ENCODE measurements at regions not wholly inside any gene's neighbourhood (a gene's known extent, or its start where the extent isn't known, plus 50 kb on each side); places are given as distances from the start of the nearest gene placed in this dataset.

DNA sequence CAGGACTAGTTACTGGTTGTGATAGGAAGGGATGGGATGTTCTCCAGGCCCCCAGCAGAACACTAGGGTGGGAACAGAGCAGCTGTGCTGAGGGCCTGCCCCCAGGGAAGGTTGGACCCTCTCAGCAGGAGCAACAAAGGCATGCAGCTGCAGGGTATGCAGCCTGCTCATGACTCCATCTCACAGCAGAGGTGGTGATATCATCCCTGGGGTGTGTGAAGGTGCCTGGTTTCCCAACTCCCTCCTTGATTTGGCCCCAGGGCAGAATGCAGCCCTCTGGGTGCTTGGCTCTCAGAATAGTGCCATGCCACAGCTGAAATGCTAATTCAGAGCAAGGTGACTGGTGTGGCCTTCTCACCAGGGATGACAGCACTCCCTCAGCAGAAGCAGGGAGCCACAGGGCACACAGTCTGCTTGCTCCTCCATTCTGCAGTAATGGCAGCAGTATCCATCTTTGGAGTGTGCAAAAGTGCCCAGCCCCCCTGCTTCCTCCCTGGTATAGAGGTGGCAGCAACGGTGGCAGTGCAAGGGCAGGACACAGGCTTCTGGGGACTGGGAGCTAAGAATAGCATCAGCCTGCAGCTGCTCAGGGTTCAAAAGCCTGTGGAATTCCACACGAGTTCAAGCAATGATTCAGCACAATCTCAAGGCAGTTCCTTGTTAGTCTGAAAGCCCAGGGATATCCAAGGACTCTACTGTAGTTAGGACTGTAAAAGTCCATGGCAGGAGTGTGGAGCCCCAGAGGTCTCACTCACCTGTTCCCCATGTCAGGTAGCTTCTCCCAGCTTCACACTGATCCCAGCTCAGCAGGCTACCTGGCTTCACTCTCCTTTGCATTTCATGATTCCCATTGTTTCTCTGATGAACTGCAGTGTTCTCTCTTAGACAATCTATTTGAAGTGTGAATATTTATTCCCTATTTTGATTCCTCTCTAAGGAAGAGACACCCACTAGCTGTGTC, 298.1 kb upstream of the FOXG1 start:
- no peaks in the 10 kb centered on the region for H3K4me1 ChIP-seq (ENCODE audit: control insufficient read depth, insufficient read depth, low read length)
- DNase-seq (ENCODE audit: low read depth in 4 of 6, low spot score in 6 of 6) = no peak
- WGBS (ENCODE audit: insufficient coverage) = 67% methylated on average over 1 of the region's 2 CpGs
- H3K4me3 ChIP-seq (ENCODE audit: low read depth, low read length) = no peak overlapping the region
- no peaks in the 10 kb centered on the region for H3K27me3 ChIP-seq (ENCODE audit: control insufficient read depth, insufficient read depth, low read length)
- H3K27ac ChIP-seq (ENCODE audit: low read depth, low read length) = no peak overlapping the region
- no peaks in the 10 kb centered on the region for H3K36me3 ChIP-seq (ENCODE audit: control insufficient read depth, insufficient read depth, low read length)
- peaks cover 7% of the 10 kb centered on the region for H3K9me3 ChIP-seq (ENCODE audit: control insufficient read depth, insufficient read depth, low read length)

DNA sequence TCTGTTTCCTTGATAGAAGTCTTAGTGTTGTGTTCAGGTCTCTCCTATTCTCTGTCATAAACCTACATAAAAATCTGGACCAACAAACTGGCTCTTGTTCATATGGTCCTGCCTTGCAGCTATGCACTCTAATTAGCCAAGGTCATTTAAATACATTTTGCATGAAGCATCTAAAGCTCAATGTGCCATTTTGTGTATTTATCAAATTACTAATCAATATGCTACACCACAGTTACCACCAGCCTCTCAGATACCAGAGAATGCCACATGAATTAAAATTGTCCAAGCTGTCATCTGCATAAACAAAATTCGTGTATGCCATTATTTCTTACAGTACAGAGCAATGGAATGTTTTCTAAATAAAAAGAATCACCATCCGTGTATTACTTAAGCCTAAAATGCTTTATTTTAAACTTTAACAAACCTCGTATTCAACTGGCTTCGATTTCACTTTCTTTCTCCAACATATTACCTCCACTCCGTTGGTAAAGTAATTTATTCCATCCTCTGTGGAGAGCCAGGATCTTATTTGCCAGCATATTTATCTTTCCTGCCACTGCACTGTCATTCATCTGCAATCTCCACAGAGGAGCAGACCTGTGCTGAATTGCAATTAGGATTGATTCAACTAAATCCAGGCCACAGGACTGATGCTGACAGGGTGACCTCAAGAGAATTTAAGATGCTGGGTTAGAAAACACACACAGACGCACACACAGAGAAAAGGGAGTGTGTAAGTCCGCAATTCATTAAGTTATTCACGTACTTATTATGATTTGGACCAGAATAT, 284.1 kb upstream of the FOXG1 start:
- H3K4me3 ChIP-seq (ENCODE audit: low read depth, low read length) = peak overlapping the region; percentile 2
- H3K9me3 ChIP-seq (ENCODE audit: control insufficient read depth, insufficient read depth, low read length) = no peaks in the 10 kb centered on the region
- H3K27ac ChIP-seq (ENCODE audit: low read depth, low read length) = peak overlapping the region; percentile 38
- 0% methylated on average over 2 of the region's 8 CpGs for WGBS (ENCODE audit: insufficient coverage)
- H3K36me3 ChIP-seq (ENCODE audit: control insufficient read depth, insufficient read depth, low read length) = no peaks in the 10 kb centered on the region
- DNase-seq (ENCODE audit: low read depth in 4 of 6, low spot score in 6 of 6) = peak; percentile 20 to 91 (median 53)
- H3K27me3 ChIP-seq (ENCODE audit: control insufficient read depth, insufficient read depth, low read length) = no peaks in the 10 kb centered on the region
- H3K4me1 ChIP-seq (ENCODE audit: control insufficient read depth, insufficient read depth, low read length) = peaks cover 4% of the 10 kb centered on the region

DNA sequence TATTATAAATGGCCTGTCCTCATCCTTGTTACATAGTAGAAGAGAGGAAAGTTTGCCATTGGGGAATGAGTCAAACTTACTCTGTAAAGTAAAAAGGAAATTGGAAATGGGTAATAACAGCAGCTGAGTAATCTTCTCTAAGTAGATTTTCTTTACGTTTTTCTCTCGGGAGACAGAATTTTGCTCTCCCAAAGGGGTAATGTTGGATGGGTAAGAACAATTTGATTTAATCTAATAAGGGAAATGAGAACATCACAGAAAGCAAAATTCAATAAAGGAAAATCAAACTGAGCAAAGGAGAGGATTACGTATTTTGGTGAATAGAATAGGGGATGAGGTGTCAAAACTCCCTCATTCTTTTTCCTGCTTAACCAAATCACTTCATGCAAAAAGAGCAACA, 283.1 kb upstream of the FOXG1 start:
- Histone ChIP-seq H3K4me1 (ENCODE audit: control insufficient read depth, insufficient read depth, low read length) (peaks cover 4% of the 10 kb centered on the region), H3K9me3 (ENCODE audit: control insufficient read depth, insufficient read depth, low read length) (no peaks in the 10 kb centered on the region), H3K27ac (ENCODE audit: low read depth, low read length) (no peak overlapping the region), H3K36me3 (ENCODE audit: control insufficient read depth, insufficient read depth, low read length) (no peaks in the 10 kb centered on the region), H3K4me3 (ENCODE audit: low read depth, low read length) (no peak overlapping the region), H3K27me3 (ENCODE audit: control insufficient read depth, insufficient read depth, low read length) (no peaks in the 10 kb centered on the region)
- peak in 1 of 6 donors; percentile 54 for DNase-seq (ENCODE audit: low read depth in 4 of 6, low spot score in 6 of 6)
- WGBS (ENCODE audit: insufficient coverage) = no CpG with 5 or more reads among the region's 3 CpGs

DNA sequence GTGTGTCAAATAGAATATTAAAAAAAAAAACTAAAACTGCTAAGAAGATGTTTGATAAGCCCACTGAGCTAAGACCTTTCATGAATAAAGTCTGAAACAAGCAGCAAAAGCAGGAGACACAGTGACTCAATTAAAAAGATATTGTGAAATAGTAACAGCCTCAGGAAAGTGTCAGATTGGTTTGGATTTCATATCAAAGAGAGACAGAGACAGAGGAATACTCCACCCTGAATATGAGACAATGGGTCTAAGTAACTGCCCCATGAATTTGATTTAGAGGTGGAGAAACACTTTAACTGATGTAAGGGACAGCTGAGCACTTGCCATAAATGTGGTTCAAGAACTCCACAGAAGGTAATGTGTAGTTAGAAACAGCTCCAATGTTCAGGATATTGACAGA, 277.9 kb upstream of the FOXG1 start:
- DNase-seq (ENCODE audit: low read depth in 4 of 6, low spot score in 6 of 6) = no peak
- Histone ChIP-seq H3K27ac (ENCODE audit: low read depth, low read length) (no peak overlapping the region), H3K36me3 (ENCODE audit: control insufficient read depth, insufficient read depth, low read length) (no peaks in the 10 kb centered on the region), H3K27me3 (ENCODE audit: control insufficient read depth, insufficient read depth, low read length) (no peaks in the 10 kb centered on the region), H3K4me1 (ENCODE audit: control insufficient read depth, insufficient read depth, low read length) (peaks cover 4% of the 10 kb centered on the region), H3K4me3 (ENCODE audit: low read depth, low read length) (no peak overlapping the region), H3K9me3 (ENCODE audit: control insufficient read depth, insufficient read depth, low read length) (no peaks in the 10 kb centered on the region)

DNA sequence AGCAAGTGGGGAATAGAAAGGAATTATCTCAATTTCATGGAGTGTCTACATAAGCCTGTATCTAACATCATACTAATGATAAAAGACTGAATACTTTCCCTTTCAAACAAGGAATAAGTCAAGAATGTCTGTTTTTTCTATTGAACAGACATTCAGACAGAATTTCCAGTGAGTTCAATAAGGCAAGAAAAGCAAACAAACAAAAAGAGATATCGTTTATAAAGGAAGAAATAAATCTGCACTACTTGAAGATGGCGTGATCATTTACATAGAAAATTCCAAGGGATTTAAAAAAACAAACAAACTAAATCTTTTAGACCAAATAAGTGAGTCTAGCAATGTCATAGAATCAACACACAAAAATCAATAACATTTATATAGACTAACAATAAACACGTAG, 273.1 kb upstream of the FOXG1 start:
- Histone ChIP-seq H3K36me3 (ENCODE audit: control insufficient read depth, insufficient read depth, low read length) (no peaks in the 10 kb centered on the region), H3K27ac (ENCODE audit: low read depth, low read length) (no peak overlapping the region), H3K9me3 (ENCODE audit: control insufficient read depth, insufficient read depth, low read length) (no peaks in the 10 kb centered on the region), H3K27me3 (ENCODE audit: control insufficient read depth, insufficient read depth, low read length) (no peaks in the 10 kb centered on the region), H3K4me3 (ENCODE audit: low read depth, low read length) (no peak overlapping the region), H3K4me1 (ENCODE audit: control insufficient read depth, insufficient read depth, low read length) (no peaks in the 10 kb centered on the region)
- no CpG with 5 or more reads among the region's 3 CpGs for WGBS (ENCODE audit: insufficient coverage)
- no peak for DNase-seq (ENCODE audit: low read depth in 4 of 6, low spot score in 6 of 6)

DNA sequence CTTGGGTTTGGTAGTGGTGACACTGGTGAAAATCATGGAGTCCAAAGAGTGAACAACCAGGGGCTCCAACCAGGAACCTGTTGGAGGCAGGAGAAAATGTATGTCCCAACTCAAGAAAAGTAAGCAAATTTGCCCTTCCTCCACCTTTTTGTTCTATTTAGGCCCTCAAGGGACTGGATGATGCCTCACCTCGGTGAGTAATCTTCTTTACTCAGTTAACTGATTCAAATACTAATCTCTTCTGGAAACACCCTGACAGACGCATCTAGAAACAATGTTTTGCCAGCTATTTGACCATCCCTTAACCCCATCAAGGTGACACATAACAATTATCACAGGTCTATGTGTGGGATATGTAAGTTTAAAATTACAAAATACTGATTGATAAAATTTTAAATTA, 272.4 kb upstream of the FOXG1 start:
- Histone ChIP-seq H3K4me3 (ENCODE audit: low read depth, low read length) (no peak overlapping the region), H3K36me3 (ENCODE audit: control insufficient read depth, insufficient read depth, low read length) (no peaks in the 10 kb centered on the region), H3K27ac (ENCODE audit: low read depth, low read length) (no peak overlapping the region), H3K9me3 (ENCODE audit: control insufficient read depth, insufficient read depth, low read length) (no peaks in the 10 kb centered on the region), H3K4me1 (ENCODE audit: control insufficient read depth, insufficient read depth, low read length) (no peaks in the 10 kb centered on the region), H3K27me3 (ENCODE audit: control insufficient read depth, insufficient read depth, low read length) (no peaks in the 10 kb centered on the region)
- DNase-seq (ENCODE audit: low read depth in 4 of 6, low spot score in 6 of 6) = no peak
- WGBS (ENCODE audit: insufficient coverage) = 86% methylated on average over 1 of the region's 2 CpGs

DNA sequence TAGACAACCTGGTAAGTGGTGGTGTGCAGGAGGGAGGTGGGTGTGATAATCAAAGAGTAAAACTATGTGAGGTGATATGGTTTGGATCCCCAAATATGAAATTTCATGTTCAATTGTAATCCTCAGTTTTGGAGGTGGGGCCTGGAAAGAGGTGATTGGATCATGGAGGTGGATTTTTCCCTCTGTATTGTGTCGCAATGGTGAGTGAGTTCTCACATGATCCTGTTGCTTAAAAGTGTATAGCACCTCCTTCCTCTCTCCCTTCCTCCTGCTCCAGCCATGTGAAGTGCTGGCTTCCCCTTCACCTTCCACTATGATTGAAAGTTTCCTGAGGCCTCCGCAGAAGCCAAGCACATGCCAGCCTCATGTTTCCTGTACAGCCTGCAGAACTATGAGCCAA, 270.2 kb upstream of the FOXG1 start:
- Histone ChIP-seq H3K27ac (ENCODE audit: low read depth, low read length) (no peak overlapping the region), H3K9me3 (ENCODE audit: control insufficient read depth, insufficient read depth, low read length) (no peaks in the 10 kb centered on the region), H3K4me1 (ENCODE audit: control insufficient read depth, insufficient read depth, low read length) (no peaks in the 10 kb centered on the region), H3K36me3 (ENCODE audit: control insufficient read depth, insufficient read depth, low read length) (no peaks in the 10 kb centered on the region), H3K27me3 (ENCODE audit: control insufficient read depth, insufficient read depth, low read length) (no peaks in the 10 kb centered on the region), H3K4me3 (ENCODE audit: low read depth, low read length) (no peak overlapping the region)
- DNase-seq (ENCODE audit: low read depth in 4 of 6, low spot score in 6 of 6) = no peak
- WGBS (ENCODE audit: insufficient coverage) = 100% methylated on average over 1 of the region's 2 CpGs

DNA sequence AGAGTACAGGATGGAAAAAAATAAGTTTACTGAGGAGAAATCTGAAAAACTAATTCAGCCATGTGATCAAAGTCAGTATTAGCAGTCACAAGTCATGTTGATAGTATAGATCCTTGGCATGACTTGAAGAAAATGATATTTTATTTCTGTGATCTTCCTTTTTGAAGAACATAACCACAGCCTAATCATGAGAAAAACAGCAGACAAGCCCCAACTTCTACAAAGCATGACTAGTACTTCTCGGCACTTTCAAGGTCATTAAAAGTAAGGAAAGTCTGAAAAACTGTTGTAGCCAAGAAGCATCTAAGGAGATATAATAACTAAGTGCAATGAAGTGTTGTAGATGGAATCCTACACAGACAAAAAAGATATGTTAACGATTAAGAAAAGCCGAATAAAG, 264.1 kb upstream of the FOXG1 start:
- H3K4me3 ChIP-seq (ENCODE audit: low read depth, low read length) = no peak overlapping the region
- no peaks in the 10 kb centered on the region for H3K36me3 ChIP-seq (ENCODE audit: control insufficient read depth, insufficient read depth, low read length)
- WGBS (ENCODE audit: insufficient coverage) = no CpG with 5 or more reads among the region's 3 CpGs
- no peaks in the 10 kb centered on the region for H3K27me3 ChIP-seq (ENCODE audit: control insufficient read depth, insufficient read depth, low read length)
- no peaks in the 10 kb centered on the region for H3K9me3 ChIP-seq (ENCODE audit: control insufficient read depth, insufficient read depth, low read length)
- H3K4me1 ChIP-seq (ENCODE audit: control insufficient read depth, insufficient read depth, low read length) = no peaks in the 10 kb centered on the region
- H3K27ac ChIP-seq (ENCODE audit: low read depth, low read length) = no peak overlapping the region
- DNase-seq (ENCODE audit: low read depth in 4 of 6, low spot score in 6 of 6) = no peak

DNA sequence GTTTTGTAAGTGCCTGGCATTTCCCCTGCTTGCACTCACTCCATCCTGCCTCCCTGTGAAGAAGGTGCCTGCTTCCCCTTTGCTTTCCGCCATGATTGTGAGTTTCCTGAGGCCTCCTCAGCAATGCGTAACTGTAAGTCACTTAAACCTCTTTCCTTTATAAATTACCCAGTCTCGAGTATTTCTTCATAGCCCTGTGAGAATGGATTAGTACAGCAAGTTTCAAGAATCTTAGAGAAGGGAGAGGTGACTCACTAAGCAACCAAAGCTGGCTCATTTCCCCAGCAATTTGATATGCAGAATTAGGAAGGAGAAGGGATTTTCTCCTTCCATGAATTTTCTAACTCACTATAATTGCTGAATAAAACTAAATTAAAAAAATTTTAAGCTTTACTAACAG, 251.0 kb upstream of the FOXG1 start:
- Histone ChIP-seq H3K9me3 (ENCODE audit: control insufficient read depth, insufficient read depth, low read length) (no peaks in the 10 kb centered on the region), H3K4me3 (ENCODE audit: low read depth, low read length) (no peak overlapping the region), H3K27ac (ENCODE audit: low read depth, low read length) (no peak overlapping the region), H3K27me3 (ENCODE audit: control insufficient read depth, insufficient read depth, low read length) (no peaks in the 10 kb centered on the region), H3K4me1 (ENCODE audit: control insufficient read depth, insufficient read depth, low read length) (no peaks in the 10 kb centered on the region), H3K36me3 (ENCODE audit: control insufficient read depth, insufficient read depth, low read length) (no peaks in the 10 kb centered on the region)
- 100% methylated on average over 1 of the region's 3 CpGs for WGBS (ENCODE audit: insufficient coverage)
- DNase-seq (ENCODE audit: low read depth in 4 of 6, low spot score in 6 of 6) = no peak

DNA sequence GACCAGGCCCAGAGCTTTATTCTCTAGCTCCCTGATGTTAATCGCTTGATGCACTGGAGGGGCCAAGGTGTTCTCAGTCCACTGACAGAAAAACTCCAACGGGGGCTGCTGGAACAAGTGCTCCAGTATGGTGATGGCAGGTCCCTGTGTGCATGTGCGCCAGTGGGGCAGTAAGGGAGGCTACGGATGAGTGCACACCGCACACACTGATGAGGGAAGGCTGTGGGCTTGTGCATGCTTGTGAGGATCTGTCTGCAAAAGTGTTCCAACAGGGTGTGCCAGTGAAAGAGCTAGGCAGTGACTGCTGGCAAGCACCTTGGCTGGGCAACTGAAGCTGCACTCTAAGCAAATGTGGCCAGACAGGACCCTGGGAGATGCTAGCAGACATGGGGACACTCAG, 229.7 kb upstream of the FOXG1 start:
- DNase-seq (ENCODE audit: low read depth in 4 of 6, low spot score in 6 of 6) = no peak
- Histone ChIP-seq H3K4me3 (ENCODE audit: low read depth, low read length) (no peak overlapping the region), H3K27me3 (ENCODE audit: control insufficient read depth, insufficient read depth, low read length) (no peaks in the 10 kb centered on the region), H3K9me3 (ENCODE audit: control insufficient read depth, insufficient read depth, low read length) (peaks cover 7% of the 10 kb centered on the region), H3K36me3 (ENCODE audit: control insufficient read depth, insufficient read depth, low read length) (no peaks in the 10 kb centered on the region), H3K4me1 (ENCODE audit: control insufficient read depth, insufficient read depth, low read length) (no peaks in the 10 kb centered on the region), H3K27ac (ENCODE audit: low read depth, low read length) (no peak overlapping the region)
- 95% methylated on average over 5 of the region's 5 CpGs for WGBS (ENCODE audit: insufficient coverage)

All from spinal cord (tissue), 9 donors.